ENCODE measurements at regions not wholly inside any gene's neighbourhood (a gene's known extent, or its start where the extent isn't known, plus 50 kb on each side); places are given as distances from the start of the nearest gene placed in this dataset.

DNA sequence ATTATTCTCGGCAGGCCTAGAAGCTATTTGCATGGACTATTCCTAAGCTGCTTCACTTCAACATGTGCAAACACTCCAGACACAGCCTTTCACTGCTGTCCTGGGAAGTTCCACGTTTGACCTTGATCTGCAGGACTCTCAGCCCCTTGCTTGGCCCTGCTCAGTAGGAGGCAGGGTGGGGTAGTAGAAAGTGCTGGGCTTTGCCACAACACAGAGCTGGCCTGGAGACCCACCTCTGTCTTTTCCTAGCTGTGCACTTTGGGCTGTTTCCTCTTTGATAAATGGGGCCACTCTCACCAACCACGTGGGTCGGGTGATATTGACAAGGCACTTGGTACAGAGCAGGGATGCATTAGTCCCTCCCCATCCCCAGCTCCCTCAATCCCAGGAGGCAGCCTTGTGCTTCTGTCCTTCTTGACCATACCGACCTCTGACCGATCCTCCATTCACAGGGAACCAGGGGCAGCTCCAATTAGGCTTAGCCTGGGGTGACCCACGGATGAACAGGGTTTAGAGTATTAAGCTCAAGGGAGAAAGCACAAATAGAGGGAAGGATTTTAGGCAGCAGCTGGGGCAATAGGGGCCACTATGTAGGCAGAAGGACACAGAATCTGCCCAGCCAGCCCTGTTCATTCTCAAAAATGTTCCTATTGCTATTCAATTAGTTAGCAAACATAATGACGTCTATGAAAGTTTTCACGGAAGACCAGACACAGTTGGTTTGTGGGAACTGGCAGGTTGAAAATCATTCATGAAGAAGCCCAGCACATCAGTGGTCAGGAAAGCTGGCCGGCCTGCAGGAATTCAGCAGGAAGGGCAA, 63.3 kb downstream of the SYNE3 start (continued):
- TF ChIP-seq ESRRA (CRISPR knock-in tag; IDR thresholded peaks at IDR 0.05; ENCODE audit: low read depth) = peak; percentile 42; the same call in 1 of the 2 replicates
- TF ChIP-seq ZBTB7A (CRISPR knock-in tag; IDR thresholded peaks at IDR 0.05) = peak; percentile 67; the same call in 1 of the 2 replicates
- 0 out of 2 replicates have a peak, but pooled peaks have one; percentile 19 for TF ChIP-seq CBX5 (CRISPR knock-in tag; IDR thresholded peaks at IDR 0.05; ENCODE audit: borderline replicate concordance)
- 0 out of 2 replicates have a peak, but pooled peaks have one; percentile 35 for TF ChIP-seq HOXA3 (CRISPR knock-in tag; IDR thresholded peaks at IDR 0.05)
- TF ChIP-seq ZNF614 (CRISPR knock-in tag; IDR thresholded peaks at IDR 0.05; ENCODE audit: borderline replicate concordance) = peak; percentile 74; the same call in 1 of the 2 replicates
- TF ChIP-seq ELF1 (CRISPR knock-in tag; IDR thresholded peaks at IDR 0.05) = no peak
- peak; percentile 65; the same call in 1 of the 2 replicates for TF ChIP-seq DMAP1 (CRISPR knock-in tag; IDR thresholded peaks at IDR 0.05)
- no peak for TF ChIP-seq ZNF891 (CRISPR knock-in tag; IDR thresholded peaks at IDR 0.05)
- peak; percentile 80 for TF ChIP-seq PAXIP1 (CRISPR knock-in tag; conservative IDR thresholded peaks at IDR 0.05)
- peak; percentile 18; the same call in 1 of the 2 replicates for TF ChIP-seq HIC2 (CRISPR knock-in tag; IDR thresholded peaks at IDR 0.05; ENCODE audit: low read depth)
- TF ChIP-seq CSRNP2 (CRISPR knock-in tag; conservative IDR thresholded peaks at IDR 0.05; ENCODE audit: low read depth) = no peak
- peak; percentile 58; the same call in 1 of the 2 replicates for TF ChIP-seq MED1 (CRISPR knock-in tag; IDR thresholded peaks at IDR 0.05)
- TF ChIP-seq MIER3 (CRISPR knock-in tag; IDR thresholded peaks at IDR 0.05; ENCODE audit: borderline replicate concordance) = peak; percentile 26; the same call in 1 of the 2 replicates
- TF ChIP-seq ZSCAN25 (CRISPR knock-in tag; IDR thresholded peaks at IDR 0.05) = peak; percentile 53; the same call in 1 of the 2 replicates
- peak; percentile 38 for TF ChIP-seq PHF5A (CRISPR knock-in tag; IDR thresholded peaks at IDR 0.05; ENCODE audit: low read depth, unreplicated experiment)
- TF ChIP-seq, protein P1, sequence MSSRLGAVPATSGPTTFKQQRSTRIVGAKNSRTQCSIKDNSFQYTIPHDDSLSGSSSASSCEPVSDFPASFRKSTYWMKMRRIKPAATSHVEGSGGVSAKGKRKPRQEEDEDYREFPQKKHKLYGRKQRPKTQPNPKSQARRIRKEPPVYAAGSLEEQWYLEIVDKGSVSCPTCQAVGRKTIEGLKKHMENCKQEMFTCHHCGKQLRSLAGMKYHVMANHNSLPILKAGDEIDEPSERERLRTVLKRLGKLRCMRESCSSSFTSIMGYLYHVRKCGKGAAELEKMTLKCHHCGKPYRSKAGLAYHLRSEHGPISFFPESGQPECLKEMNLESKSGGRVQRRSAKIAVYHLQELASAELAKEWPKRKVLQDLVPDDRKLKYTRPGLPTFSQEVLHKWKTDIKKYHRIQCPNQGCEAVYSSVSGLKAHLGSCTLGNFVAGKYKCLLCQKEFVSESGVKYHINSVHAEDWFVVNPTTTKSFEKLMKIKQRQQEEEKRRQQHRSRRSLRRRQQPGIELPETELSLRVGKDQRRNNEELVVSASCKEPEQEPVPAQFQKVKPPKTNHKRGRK (CRISPR knock-in tag; IDR thresholded peaks at IDR 0.05) = no peak
- TF ChIP-seq CCAR2 (optimal IDR thresholded peaks at IDR 0.05; ENCODE audit: low read depth, low read length) = no peak
- TF ChIP-seq SNRNP70 (IDR thresholded peaks at IDR 0.05; ENCODE audit: low read depth, low read length) = no peak
- no peak for TF ChIP-seq CCDC6 (CRISPR knock-in tag; IDR thresholded peaks at IDR 0.05)
- TF ChIP-seq TCF7 (IDR thresholded peaks at IDR 0.05; ENCODE audit: low read depth) = no peak; the same call in 1 of the 2 replicates
- 0 out of 2 replicates have a peak, but pooled peaks have one; percentile 11 for TF ChIP-seq ZIK1 (CRISPR knock-in tag; IDR thresholded peaks at IDR 0.05; ENCODE audit: borderline replicate concordance, low read depth)

Measured in HepG2 (cell line).